HG02678 (cell line): ENCODE measurements at regions not wholly inside any gene's neighbourhood (a gene's known extent, or its start where the extent isn't known, plus 50 kb on each side); places are given as distances from the start of the nearest gene placed in this dataset.

Experiments used
- ATAC-seq: cut with Tn5 transposase; IDR thresholded peaks from one replicate; pipeline ENCODE4 v1.9.1; 2021; ENCODE audit warnings: mild to moderate bottlenecking, moderate library complexity; ENCODE audit not compliant: unreplicated experiment

GRCh38 chr7:46532571-46532970 lies 611.5 kb upstream of the IGFBP3 start:
- no peak for ATAC-seq

DNA sequence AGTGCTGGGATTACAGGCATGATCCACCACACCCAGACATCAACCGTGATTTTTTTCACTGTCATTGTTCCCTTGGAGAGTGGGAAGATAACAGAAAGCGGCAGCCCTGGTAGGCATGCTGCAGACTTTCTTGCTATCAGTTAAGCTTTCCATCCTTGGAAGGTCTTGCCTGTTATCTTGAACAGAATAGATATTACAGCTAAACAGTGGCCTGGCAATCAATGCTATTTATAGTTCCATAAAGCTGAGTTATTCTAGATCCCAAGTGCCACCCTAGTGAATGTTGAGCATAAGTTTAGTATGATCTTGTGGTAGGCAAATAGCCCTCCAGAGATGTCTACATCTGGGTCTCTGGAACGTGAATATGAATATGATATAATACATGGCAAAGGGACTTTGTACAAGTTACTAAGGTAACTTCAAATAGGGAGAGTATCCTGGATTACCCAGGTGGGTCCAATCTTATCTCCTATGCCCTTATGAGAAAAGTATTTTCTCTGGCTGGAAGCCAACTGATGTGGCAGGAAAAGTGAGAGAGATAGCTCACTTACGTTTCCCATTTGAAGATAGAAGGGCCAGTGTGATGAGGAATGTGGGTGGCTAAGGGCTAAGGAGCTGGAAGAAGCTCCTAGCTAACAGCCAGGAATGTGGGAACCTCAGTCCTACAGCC lies 609.1 kb upstream of the IGFBP3 start:
- ATAC-seq: no peak

GRCh38 chr7:46527360-46527759 lies 606.3 kb upstream of the IGFBP3 start:
- no peak for ATAC-seq

DNA sequence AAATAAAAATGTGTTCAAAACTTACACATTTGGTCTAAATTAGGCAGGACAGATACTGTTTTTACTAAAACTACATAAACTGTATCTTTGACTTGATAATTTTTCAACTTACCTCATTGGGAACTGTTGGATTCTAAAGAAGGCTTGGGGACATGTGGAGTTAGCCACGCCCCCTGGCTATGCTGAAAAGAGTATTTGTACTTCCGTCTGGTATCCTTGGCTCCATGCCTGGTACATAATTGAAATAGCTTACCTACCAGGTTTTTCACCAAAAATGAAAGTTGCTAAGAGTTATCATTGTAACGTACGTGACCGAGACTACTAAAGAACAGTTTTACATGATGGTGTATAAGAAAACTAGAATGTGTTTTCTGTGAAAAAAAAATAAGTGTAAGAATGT lies 604.8 kb upstream of the IGFBP3 start:
- no peak for ATAC-seq

GRCh38 chr7:46524350-46524749 lies 603.3 kb upstream of the IGFBP3 start:
- no peak for ATAC-seq

GRCh38 chr7:46522354-46522906 lies 601.4 kb upstream of the IGFBP3 start:
- ATAC-seq: no peak

DNA sequence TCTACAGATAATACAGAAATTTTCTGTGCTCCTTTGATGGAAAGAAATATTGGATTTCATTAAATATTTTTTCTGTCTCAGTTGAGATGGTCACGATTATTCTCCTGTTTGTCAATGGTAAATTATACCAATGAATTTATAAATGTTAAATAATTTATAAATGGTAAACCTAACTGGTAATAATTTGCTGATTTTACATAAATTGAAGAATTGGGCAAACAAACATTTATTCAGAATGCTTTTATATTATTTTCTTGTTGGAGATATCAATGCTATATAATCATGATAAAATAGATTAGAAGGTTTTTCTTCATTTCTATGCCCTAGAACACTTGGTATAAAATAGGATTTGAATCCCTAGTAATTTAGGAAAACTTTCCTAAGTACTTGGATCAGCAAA lies 597.6 kb upstream of the IGFBP3 start:
- ATAC-seq: no peak

DNA sequence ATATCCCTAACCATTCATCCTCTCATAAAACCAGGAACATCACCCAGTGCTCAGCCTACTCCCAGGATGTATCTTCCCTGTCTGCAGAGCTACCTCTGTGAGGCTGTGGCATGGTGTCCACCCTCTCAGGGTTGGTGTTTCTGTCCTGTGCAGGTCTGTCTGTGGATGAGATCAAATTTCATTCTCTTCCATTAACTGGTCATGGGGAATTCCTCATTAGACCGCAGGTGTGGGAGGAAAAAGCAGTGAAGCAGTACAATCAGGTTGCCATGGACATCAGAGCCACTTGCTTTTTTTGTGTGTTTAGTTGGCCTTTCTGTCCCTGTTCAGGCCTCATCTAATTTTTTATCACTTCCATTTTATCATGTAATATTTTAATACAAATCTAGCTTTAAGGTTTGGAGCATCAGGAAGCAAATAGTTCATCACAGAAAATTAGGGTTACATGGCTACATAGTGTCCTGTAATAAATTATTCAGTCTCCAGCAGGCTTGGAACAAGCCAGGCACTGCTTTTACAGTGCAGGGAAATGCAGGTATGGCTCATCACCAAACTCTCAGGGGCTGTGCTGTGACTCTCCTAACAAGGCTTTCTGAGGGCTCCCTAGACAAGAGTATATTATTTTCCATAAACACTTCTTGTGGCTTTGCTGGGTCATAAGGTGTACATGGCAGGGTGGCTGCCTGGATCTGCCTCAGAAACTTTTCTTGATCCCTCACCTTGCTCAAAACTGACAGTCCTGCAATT lies 594.9 kb upstream of the IGFBP3 start:
- ATAC-seq: no peak

- no peak for ATAC-seq
These were observed 592.4 kb upstream of the IGFBP3 start for GRCh38 chr7:46513447-46513848.

GRCh38 chr7:46512891-46513413 lies 591.9 kb upstream of the IGFBP3 start:
- ATAC-seq: no peak

DNA sequence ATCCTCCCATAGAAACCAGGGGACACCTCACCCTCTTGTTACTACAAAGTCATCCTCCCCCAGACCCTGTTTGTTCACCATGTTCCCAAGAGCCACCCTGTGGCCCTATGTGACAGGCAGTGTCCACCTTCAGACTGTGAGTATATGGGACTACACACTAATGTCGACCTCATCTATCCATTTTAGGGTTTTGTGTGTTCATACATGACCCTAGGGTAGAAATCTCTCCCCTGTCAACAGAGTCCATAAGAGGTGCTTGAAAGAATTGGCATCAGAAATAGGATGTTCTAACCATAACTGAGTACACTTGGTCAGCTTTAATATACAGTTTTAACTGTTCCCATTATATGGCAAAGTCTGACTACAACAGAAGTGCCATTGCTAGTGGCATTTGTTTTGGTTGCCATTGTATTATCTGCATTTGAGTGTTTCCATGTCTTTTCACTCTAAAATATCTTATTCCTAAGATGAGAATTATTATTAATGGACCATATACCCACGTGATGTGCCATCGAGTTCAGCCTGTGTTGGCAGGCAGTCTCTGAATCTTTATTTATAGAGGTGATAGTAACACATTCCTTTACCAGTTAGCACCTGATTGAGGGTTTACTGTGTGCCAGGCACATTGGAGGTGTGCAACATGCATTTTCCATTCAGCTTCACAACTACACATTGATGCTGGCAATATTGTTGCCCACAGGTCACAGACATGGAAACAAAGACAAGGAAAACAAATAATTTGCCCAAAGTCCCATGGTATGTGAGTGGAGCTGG lies 590.6 kb upstream of the IGFBP3 start:
- ATAC-seq: no peak

DNA sequence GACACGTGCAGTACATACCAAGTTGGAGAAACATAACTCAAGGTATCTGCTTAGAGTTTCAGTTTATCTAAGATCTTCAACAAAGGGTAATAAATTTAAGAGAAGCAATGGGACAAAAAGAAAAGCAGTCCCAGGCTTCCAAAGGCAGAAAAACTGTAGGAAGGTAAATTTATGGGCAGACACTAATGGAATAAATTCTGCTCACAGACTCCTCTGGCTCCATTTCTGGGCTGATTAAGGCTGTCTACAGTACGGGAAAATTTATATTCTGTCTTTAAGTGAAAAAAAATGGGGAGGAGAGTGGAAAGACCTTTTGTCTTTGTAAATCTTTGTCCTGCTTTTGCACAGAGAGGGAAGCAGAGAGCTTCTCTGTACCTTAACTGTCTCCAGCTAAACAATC lies 587.5 kb upstream of the IGFBP3 start:
- ATAC-seq: no peak

DNA sequence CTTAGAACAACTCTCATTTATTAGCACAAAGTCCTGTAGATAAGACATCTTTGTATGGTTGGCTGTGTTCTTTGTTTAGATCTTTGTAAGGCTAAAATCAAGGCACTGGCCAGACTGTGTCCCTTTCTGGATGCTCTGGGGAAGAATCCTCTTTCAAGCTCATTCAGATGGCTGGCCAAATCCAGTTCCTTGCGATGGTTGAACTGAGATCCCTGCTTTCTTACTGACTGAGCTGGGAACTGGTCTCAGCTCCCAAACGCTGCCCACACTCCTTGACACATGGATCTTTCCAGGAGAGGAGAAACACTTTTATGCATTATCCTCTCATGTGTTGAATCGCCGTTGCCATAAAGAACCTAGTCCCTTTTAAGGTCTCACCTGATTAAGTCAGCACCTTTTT lies 586.5 kb upstream of the IGFBP3 start:
- no peak for ATAC-seq

- ATAC-seq: no peak
These were observed 573.4 kb upstream of the IGFBP3 start for GRCh38 chr7:46494441-46494840.

DNA sequence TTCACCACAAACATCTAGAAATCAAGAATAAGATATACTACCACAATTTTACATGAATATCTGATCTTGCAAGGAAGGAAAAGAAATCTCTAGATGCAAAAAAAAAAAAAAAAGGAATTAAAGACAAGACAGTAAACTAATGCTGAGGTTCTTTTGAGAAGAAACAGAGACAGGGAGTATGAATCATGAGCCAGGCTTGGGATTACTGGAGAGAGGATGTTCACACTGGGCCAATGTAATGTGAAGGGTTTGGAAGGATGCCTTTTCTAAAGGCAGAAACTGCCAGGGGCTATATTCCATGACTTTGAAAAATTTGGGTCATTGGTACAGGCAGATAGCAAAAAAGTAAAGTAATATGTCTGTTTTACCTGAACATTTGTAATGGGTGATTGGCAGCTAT lies 573.0 kb upstream of the IGFBP3 start:
- no peak for ATAC-seq

DNA sequence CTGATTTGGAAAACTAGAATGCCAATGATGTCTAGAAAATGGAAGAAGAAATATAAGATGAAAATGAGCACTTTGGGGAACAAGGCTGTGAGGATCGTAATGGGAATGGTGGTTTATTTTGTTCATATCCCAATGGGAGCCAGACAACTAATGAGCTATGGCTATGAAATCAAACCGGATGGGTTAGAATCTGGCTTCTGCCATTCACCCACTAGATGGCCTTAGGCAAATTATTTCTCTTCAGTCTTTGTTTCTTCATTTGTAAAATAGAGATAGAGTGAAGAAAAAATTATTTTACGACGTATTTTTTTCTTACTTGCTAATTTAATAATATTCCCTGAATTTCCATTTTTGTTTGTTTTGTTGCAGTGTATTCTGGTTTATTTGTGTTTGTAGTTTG lies 572.1 kb upstream of the IGFBP3 start:
- ATAC-seq: no peak

GRCh38 chr7:46492466-46492865 lies 571.4 kb upstream of the IGFBP3 start:
- no peak for ATAC-seq

- no peak for ATAC-seq
These were observed 569.3 kb upstream of the IGFBP3 start for GRCh38 chr7:46490406-46490805.

GRCh38 chr7:46489106-46489505 lies 568.0 kb upstream of the IGFBP3 start:
- no peak for ATAC-seq

GRCh38 chr7:46488607-46489006 lies 567.5 kb upstream of the IGFBP3 start:
- no peak for ATAC-seq
